ENCODE measurements at regions not wholly inside any gene's neighbourhood (a gene's known extent, or its start where the extent isn't known, plus 50 kb on each side); places are given as distances from the start of the nearest gene placed in this dataset.

DNA sequence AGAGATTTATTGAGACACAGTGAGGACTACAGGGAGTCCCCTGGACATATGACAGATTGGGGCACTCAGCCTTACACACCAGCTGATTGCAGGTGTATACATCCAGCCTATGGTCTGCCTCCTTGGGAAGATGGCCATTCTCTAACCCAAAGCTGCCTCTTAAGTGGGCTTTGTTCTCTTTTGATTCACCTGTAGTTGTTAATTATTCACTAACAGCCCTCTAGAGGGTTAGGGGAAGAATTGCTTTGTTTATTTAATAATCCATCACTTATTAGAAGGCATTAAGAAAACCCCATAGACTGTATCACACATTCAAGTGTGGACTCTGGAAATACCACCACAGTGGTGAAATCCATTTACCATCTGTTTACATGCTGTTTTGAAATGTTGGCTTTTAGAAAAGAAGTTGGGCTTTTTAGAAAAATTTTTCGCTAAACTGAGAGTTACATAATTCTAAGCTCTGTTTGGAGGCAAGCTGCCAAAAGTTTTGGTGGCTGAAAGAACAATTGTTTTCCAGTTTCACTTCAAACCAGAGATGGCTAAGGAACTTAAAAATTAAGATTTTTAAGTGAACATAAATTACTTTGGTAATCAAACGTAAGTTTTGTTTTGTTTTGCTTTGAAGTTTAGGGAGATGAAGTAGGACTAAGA is 379.1 kb downstream of the ADRA2A start:
- Histone ChIP-seq H4K20me1 (ENCODE audit: insufficient read depth, low read length) (no peaks in the 10 kb centered on the region), H3K4me2 (ENCODE audit: low read depth, low read length) (no peak overlapping the region), H2AK9ac (replicated peaks; ENCODE audit: low read depth, low read length, poor library complexity) (no peak overlapping the region), H3K79me1 (ENCODE audit: low read depth in 1 of 2, low read length in 2 of 2) (no peaks in the 10 kb centered on the region), H2BK5ac (ENCODE audit: low read depth, low read length, poor library complexity, severe bottlenecking) (no peak overlapping the region), H2AFZ (replicated peaks; ENCODE audit: low read length, poor library complexity) (no peak overlapping the region), H3K18ac (ENCODE audit: low read depth, low read length) (no peak overlapping the region), H2BK120ac (ENCODE audit: low read depth, low read length) (no peak overlapping the region), H4K8ac (ENCODE audit: low read depth in 2 of 2, low read length in 2 of 2) (no peak overlapping the region), H4K5ac (ENCODE audit: low read depth, low read length) (no peak overlapping the region), H3K56ac (ENCODE audit: extremely low read depth, insufficient read depth, low read length) (no peak overlapping the region), H3K27me3 (ENCODE audit: control insufficient read depth, insufficient read depth, low read length) (no peaks in the 10 kb centered on the region), H3K4me1 (ENCODE audit: control insufficient read depth, insufficient read depth, low read length) (no peaks in the 10 kb centered on the region), H4K91ac (ENCODE audit: insufficient read depth, low read depth, low read length) (no peak overlapping the region), H2BK20ac (ENCODE audit: low read depth, low read length) (no peak overlapping the region), H3K9me1 (ENCODE audit: insufficient read depth, low read length) (no peaks in the 10 kb centered on the region), H3K36me3 (ENCODE audit: control insufficient read depth, insufficient read depth, low read length) (no peaks in the 10 kb centered on the region), H3K9ac (ENCODE audit: low read depth, low read length) (no peak overlapping the region), H2BK15ac (ENCODE audit: low read depth, low read length) (no peak overlapping the region), H3K4ac (ENCODE audit: low read depth, low read length) (no peak overlapping the region), H3K27ac (ENCODE audit: insufficient read depth, low read length) (no peak overlapping the region), H3K14ac (replicated peaks; ENCODE audit: low read depth, low read length) (no peak overlapping the region), H3K9me3 (ENCODE audit: control insufficient read depth, insufficient read depth, low read length) (peaks cover 9% of the 10 kb centered on the region), H3K23ac (ENCODE audit: low read depth, low read length) (no peak overlapping the region), H2AK5ac (ENCODE audit: low read depth, low read length) (no peak overlapping the region), H3K4me3 (ENCODE audit: insufficient read depth, low read depth, low read length) (no peak overlapping the region)
- ChIA-PET POLR2A (ENCODE audit: unreplicated experiment) (no interaction called here), CTCF (no interaction called here)
- in situ Hi-C loops (cut with MboI; ENCODE audit: low sequenced_read_pairs) = no loop called here
- no peak for ATAC-seq (ENCODE audit: low read depth)
- no peak for TF ChIP-seq SMC3 (IDR thresholded peaks at IDR 0.05; ENCODE audit: low read depth, low read length)
- TF ChIP-seq MAZ (IDR thresholded peaks at IDR 0.05; ENCODE audit: borderline replicate concordance, low read depth, low read length) = no peak
- no peak for TF ChIP-seq RFX5 (IDR thresholded peaks at IDR 0.05; ENCODE audit: low read depth, low read length)
- TF ChIP-seq NFE2L2 (IDR thresholded peaks at IDR 0.05; ENCODE audit: low read depth, low read length) = no peak
- no peak for TF ChIP-seq FOS (IDR thresholded peaks at IDR 0.05; ENCODE audit: low read depth, low read length)
- TF ChIP-seq CEBPB (IDR thresholded peaks at IDR 0.05; ENCODE audit: low read depth, low read length) = no peak
- no peak for TF ChIP-seq ELK1 (IDR thresholded peaks at IDR 0.05; ENCODE audit: borderline replicate concordance, low read depth, low read length)
- TF ChIP-seq, protein P1, sequence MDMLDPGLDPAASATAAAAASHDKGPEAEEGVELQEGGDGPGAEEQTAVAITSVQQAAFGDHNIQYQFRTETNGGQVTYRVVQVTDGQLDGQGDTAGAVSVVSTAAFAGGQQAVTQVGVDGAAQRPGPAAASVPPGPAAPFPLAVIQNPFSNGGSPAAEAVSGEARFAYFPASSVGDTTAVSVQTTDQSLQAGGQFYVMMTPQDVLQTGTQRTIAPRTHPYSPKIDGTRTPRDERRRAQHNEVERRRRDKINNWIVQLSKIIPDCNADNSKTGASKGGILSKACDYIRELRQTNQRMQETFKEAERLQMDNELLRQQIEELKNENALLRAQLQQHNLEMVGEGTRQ (IDR thresholded peaks at IDR 0.05; ENCODE audit: low read depth, low read length) = no peak
- TF ChIP-seq, protein P2, sequence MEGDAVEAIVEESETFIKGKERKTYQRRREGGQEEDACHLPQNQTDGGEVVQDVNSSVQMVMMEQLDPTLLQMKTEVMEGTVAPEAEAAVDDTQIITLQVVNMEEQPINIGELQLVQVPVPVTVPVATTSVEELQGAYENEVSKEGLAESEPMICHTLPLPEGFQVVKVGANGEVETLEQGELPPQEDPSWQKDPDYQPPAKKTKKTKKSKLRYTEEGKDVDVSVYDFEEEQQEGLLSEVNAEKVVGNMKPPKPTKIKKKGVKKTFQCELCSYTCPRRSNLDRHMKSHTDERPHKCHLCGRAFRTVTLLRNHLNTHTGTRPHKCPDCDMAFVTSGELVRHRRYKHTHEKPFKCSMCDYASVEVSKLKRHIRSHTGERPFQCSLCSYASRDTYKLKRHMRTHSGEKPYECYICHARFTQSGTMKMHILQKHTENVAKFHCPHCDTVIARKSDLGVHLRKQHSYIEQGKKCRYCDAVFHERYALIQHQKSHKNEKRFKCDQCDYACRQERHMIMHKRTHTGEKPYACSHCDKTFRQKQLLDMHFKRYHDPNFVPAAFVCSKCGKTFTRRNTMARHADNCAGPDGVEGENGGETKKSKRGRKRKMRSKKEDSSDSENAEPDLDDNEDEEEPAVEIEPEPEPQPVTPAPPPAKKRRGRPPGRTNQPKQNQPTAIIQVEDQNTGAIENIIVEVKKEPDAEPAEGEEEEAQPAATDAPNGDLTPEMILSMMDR (conservative IDR thresholded peaks at IDR 0.05; ENCODE audit: low read depth, low read length) = no peak
- TF ChIP-seq RCOR1 (IDR thresholded peaks at IDR 0.05; ENCODE audit: insufficient replicate concordance, low read length) = no peak
- TF ChIP-seq CHD1 (IDR thresholded peaks at IDR 0.05; ENCODE audit: low read depth, low read length) = no peak
- TF ChIP-seq MXI1 (IDR thresholded peaks at IDR 0.05; ENCODE audit: borderline replicate concordance, low read depth, low read length) = no peak
- no peak for TF ChIP-seq BHLHE40 (IDR thresholded peaks at IDR 0.05; ENCODE audit: low read depth, low read length)
- no peak for TF ChIP-seq POLR2A (IDR thresholded peaks at IDR 0.05; ENCODE audit: low read depth, low read length)
- no peak for TF ChIP-seq MAFK (IDR thresholded peaks at IDR 0.05; ENCODE audit: low read depth, low read length)
- TF ChIP-seq RAD21 (IDR thresholded peaks at IDR 0.05; ENCODE audit: low read length) = no peak
- no TSS peak for BruUV-seq (replicated peaks)
- no peak for DNase-seq
- intact Hi-C loops (cut with micrococcal nuclease) = no loop called here
- dilution Hi-C loops (cut with HindIII; ENCODE audit: low sequenced_read_pairs, unreplicated experiment) = no loop called here
- WGBS, 2 experiments (ENCODE audit: extremely low coverage in 2 of 2, insufficient read length in 1 of 2) = no CpG with 5 or more reads among the region's 2 CpGs
